Trophoblast cell (in vitro differentiated cells and primary cell): ENCODE measurements at regions not wholly inside any gene's neighbourhood (a gene's known extent, or its start where the extent isn't known, plus 50 kb on each side); places are given as distances from the start of the nearest gene placed in this dataset.
"Not testable (repeated sequence)": the region's sequence is repeated elsewhere in the genome, so short reads cannot be mapped to it uniquely, and the experiment has no call there.

ENCODE experiments used
- DNase-seq, 2 donors: peaks; one replicate each; pipeline ENCODE4 v3.0.0-alpha.2; 2016
- H2AFZ ChIP-seq: 2 replicates; pipeline ENCODE4 v1.6.1; 2013; ENCODE audit warnings: low read length, moderate library complexity, mild to moderate bottlenecking; ENCODE audit not compliant: insufficient read depth, poor library complexity
- H2AK5ac ChIP-seq: 2 replicates; pipeline ENCODE4 v1.6.1; 2013; ENCODE audit warnings: mild to moderate bottlenecking, low read length
- H2BK120ac ChIP-seq: 2 replicates; pipeline ENCODE4 v1.6.1; 2013; ENCODE audit warnings: low read length, mild to moderate bottlenecking, moderate library complexity; ENCODE audit not compliant: insufficient read depth, poor library complexity
- H2BK12ac ChIP-seq: 2 replicates; pipeline ENCODE4 v1.6.1; 2013; ENCODE audit warnings: mild to moderate bottlenecking, low read length, moderate library complexity
- H2BK5ac ChIP-seq: 2 replicates; pipeline ENCODE4 v1.6.1; 2013; ENCODE audit warnings: low read length, low read depth, moderate library complexity, mild to moderate bottlenecking; ENCODE audit not compliant: poor library complexity
- H3K14ac ChIP-seq: 2 replicates; pipeline ENCODE4 v1.6.1; 2013; ENCODE audit warnings: mild to moderate bottlenecking, low read length
- H3K18ac ChIP-seq: 2 replicates; pipeline ENCODE4 v1.6.1; 2013; ENCODE audit warnings: mild to moderate bottlenecking, low read length
- H3K23ac ChIP-seq: 2 replicates; pipeline ENCODE4 v1.6.1; 2013; ENCODE audit warnings: low read length
- H3K27ac ChIP-seq: 2 replicates; pipeline ENCODE4 v1.5.1; 2013; ENCODE audit warnings: low read depth, mild to moderate bottlenecking, inconsistent platforms, low read length, moderate library complexity
- H3K27me3 ChIP-seq: 2 replicates; pipeline ENCODE4 v1.6.1; 2013; ENCODE audit warnings: inconsistent platforms, mild to moderate bottlenecking, low read length, moderate library complexity; ENCODE audit not compliant: insufficient read depth
- H3K36me3 ChIP-seq, 2 experiments: 1 replicate in 1 of 2; 2 replicates in 1 of 2; pipeline ENCODE4 v1.6.1; 2013; ENCODE audit warnings: low read length in 2 of 2, mild to moderate bottlenecking in 2 of 2, moderate library complexity in 1 of 2; ENCODE audit not compliant: insufficient read depth in 2 of 2, control insufficient read depth in 1 of 2
- H3K4ac ChIP-seq: 2 replicates; pipeline ENCODE4 v1.6.1; 2013; ENCODE audit warnings: low read depth, mild to moderate bottlenecking, low read length, moderate library complexity
- H3K4me1 ChIP-seq, 2 experiments: 1 replicate in 1 of 2; 2 replicates in 1 of 2; pipeline ENCODE4 v1.6.1; 2013; ENCODE audit warnings: low read length in 2 of 2, mild to moderate bottlenecking in 2 of 2, moderate library complexity in 1 of 2; ENCODE audit not compliant: insufficient read depth in 2 of 2, control insufficient read depth in 1 of 2
- H3K4me2 ChIP-seq: 2 replicates; pipeline ENCODE4 v1.6.1; 2013; ENCODE audit warnings: inconsistent platforms, mild to moderate bottlenecking, low read length, moderate library complexity
- H3K4me3 ChIP-seq: 2 replicates; pipeline ENCODE4 v1.5.1; 2013; ENCODE audit warnings: mild to moderate bottlenecking, low read depth, low read length, inconsistent platforms
- H3K79me1 ChIP-seq: one replicate; pipeline ENCODE4 v1.6.1; 2013; ENCODE audit warnings: low read length
- H3K79me2 ChIP-seq: 2 replicates; pipeline ENCODE4 v1.6.1; 2013; ENCODE audit warnings: low read length, mild to moderate bottlenecking; ENCODE audit not compliant: control insufficient read depth, insufficient read depth, poor library complexity
- H3K9ac ChIP-seq: 2 replicates; pipeline ENCODE4 v1.6.1; 2013; ENCODE audit warnings: mild to moderate bottlenecking, low read length
- H3K9me3 ChIP-seq: 2 replicates; pipeline ENCODE4 v1.6.1; 2013; ENCODE audit warnings: low read depth, mild to moderate bottlenecking, control low read depth, inconsistent platforms, low read length; ENCODE audit not compliant: insufficient read depth
- H4K12ac ChIP-seq: 2 replicates; pipeline ENCODE4 v1.6.1; 2013; ENCODE audit warnings: low read depth, mild to moderate bottlenecking, low read length, moderate library complexity
- H4K8ac ChIP-seq: 2 replicates; pipeline ENCODE4 v1.6.1; 2013; ENCODE audit warnings: low read depth, mild to moderate bottlenecking, low read length, moderate library complexity
- H4K91ac ChIP-seq: one replicate; pipeline ENCODE4 v1.6.1; 2013; ENCODE audit warnings: low read depth, mild to moderate bottlenecking, low read length, moderate library complexity
- WGBS: extraction: QIAGEN DNeasy Blood & Tissue Kit; methylation state at CpG from one replicate; pipeline ENCODE4 v1.1.7; 2013; ENCODE audit warnings: missing lambda C conversion rate; ENCODE audit not compliant: insufficient read length, insufficient coverage; ENCODE audit errors: extremely low coverage; 5-methylcytosine and 5-hydroxymethylcytosine counted together

DNA sequence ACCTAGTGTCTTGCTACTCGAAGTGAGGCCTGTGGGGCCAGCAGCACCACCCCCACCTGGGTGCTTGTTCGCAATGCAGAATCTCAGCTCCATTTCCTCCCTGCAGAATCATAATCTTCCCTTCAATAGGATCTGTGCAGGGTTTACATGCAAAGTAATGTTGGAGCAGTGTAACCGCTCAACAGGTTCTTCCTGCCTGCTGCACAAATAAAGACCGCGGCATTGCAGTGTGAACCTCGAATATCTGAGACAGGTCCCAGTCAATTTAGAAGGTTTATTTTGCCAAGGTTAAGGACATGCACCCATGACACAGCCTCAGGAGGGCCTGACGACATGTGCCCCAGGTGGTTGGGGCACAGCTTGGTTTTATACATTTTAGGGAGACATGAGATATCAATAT lies 119.2 kb downstream of the TLR5 start:
- no peak overlapping the region for H4K12ac ChIP-seq

DNA sequence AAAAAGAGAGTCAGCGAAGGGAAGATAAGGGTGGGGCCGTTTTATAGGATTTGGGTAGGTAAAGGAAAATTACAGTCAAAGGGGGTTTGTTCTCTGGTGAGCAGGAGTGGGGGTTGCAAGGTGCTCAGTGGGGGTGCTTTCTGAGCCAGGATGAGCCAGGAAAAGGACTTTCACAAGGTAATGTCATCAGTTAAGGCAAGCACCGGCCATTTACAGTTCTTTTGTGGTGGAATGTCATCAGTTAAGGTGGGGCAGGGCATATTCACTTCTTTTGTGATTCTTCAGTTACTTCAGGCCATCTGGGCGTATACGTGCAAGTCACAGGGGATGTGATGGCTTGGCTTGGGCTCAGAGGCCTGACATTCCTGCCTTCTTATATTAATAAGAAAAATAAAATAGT lies 118.6 kb downstream of the TLR5 start:
- H4K91ac ChIP-seq, H3K4me2 ChIP-seq, H3K9ac ChIP-seq, H3K4me3 ChIP-seq, H4K12ac ChIP-seq, H2BK12ac ChIP-seq, H3K18ac ChIP-seq, H4K8ac ChIP-seq, H3K14ac ChIP-seq, H3K9me3 ChIP-seq, H2AK5ac ChIP-seq, H3K23ac ChIP-seq, H2BK5ac ChIP-seq, H2AFZ ChIP-seq, H3K27ac ChIP-seq, H3K4ac ChIP-seq, H3K27me3 ChIP-seq, DNase-seq, H2BK120ac ChIP-seq, H3K36me3 ChIP-seq: not testable (repeated sequence)
- Histone ChIP-seq H3K79me2 (peaks cover 13% of the 10 kb centered on the region), H3K4me1 (peaks cover 34 to 42% of the 10 kb centered on the region in 2 experiments), H3K79me1 (peaks cover 42% of the 10 kb centered on the region)
- WGBS, result no CpG with 5 or more reads among the region's 5 CpGs

More for the DNA sequence above, 119.2 kb downstream of the TLR5 start:
- no peak for DNase-seq
- no peak overlapping the region for H3K14ac ChIP-seq
- no CpG with 5 or more reads among the region's 7 CpGs for WGBS
- H3K9ac ChIP-seq, result no peak overlapping the region
- no peak overlapping the region for H3K18ac ChIP-seq
- no peak overlapping the region for H3K23ac ChIP-seq
- no peaks in the 10 kb centered on the region for H3K36me3 ChIP-seq
- peaks cover 13% of the 10 kb centered on the region for H3K79me2 ChIP-seq
- H2AK5ac ChIP-seq, result peak overlapping the region; percentile 12
- H3K4me2 ChIP-seq, result no peak overlapping the region
- H4K91ac ChIP-seq, result peak overlapping the region; percentile 15
- H2BK12ac ChIP-seq, result no peak overlapping the region
- no peaks in the 10 kb centered on the region for H3K27me3 ChIP-seq
- no peak overlapping the region for H2AFZ ChIP-seq
- no peak overlapping the region for H3K4ac ChIP-seq
- no peak overlapping the region for H3K4me3 ChIP-seq
- H3K9me3 ChIP-seq, result no peaks in the 10 kb centered on the region
- peaks cover 40% of the 10 kb centered on the region for H3K79me1 ChIP-seq
- H3K4me1 ChIP-seq, result peaks cover 35 to 42% of the 10 kb centered on the region in 2 experiments
- peak overlapping the region; percentile 17 for H2BK120ac ChIP-seq
- H4K8ac ChIP-seq, result no peak overlapping the region
- peak overlapping the region; percentile 57 for H3K27ac ChIP-seq
- H2BK5ac ChIP-seq, result no peak overlapping the region

DNA sequence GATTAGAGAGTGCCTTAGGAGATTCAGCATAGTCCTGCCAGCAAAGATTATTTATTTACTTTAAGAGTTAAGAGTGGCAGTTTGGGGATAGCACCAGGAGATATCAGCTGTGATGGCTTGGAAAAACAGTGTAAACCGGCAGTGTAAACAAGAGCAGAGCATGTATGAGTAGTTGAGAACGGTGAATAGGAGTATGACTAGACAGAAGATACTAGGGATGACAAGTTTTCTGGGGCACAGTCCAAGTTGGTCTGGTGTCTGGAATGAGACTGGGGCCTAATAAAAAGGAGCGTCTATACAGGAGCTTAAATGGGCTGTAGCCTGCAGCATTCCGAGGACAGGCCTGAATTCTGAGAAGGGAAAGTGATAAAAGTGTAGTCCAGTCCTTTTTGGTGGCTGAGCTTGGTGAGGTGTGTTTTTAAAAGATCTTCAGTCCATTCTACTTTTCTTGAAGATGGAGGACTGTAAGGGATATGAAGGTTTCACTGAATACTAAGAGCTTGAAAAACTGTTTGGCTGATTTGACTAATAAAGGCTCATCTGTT lies 117.8 kb downstream of the TLR5 start:
- H3K27ac ChIP-seq, result peak overlapping the region; percentile 75
- H3K23ac ChIP-seq, H3K9ac ChIP-seq, H3K4me2 ChIP-seq, H2AFZ ChIP-seq, H3K9me3 ChIP-seq, H2BK12ac ChIP-seq, H2BK120ac ChIP-seq, H3K27me3 ChIP-seq, H4K91ac ChIP-seq, H2AK5ac ChIP-seq, H3K36me3 ChIP-seq, H3K4ac ChIP-seq, H4K8ac ChIP-seq, H3K4me3 ChIP-seq, DNase-seq, H2BK5ac ChIP-seq, H4K12ac ChIP-seq, H3K14ac ChIP-seq, H3K18ac ChIP-seq: not testable (repeated sequence)
- WGBS, result no CpG with 5 or more reads among the region's 4 CpGs
- H3K79me1 ChIP-seq, result peaks cover 39% of the 10 kb centered on the region
- peaks cover 31 to 38% of the 10 kb centered on the region in 2 experiments for H3K4me1 ChIP-seq
- H3K79me2 ChIP-seq, result peaks cover 13% of the 10 kb centered on the region

DNA sequence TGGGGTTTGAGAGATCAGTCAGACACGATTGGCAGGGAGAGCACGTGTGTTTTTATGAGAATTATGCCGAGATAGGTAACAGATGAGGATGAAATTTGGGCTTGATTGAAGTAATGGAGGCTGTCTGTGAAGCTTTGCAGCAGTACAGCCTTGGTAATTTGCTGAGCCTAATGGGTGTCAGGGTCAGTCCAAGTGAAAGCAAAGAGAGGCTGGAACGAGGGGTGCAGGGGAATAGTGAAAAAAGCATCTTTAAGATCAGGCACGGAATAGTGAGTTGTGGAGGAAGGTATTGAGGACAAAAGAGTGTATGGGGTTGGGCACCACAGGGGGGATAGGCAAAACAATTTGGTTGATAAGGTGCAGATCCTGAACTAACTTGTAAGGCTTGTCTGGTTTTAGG lies 116.4 kb downstream of the TLR5 start:
- H3K36me3 ChIP-seq, H2AFZ ChIP-seq, H4K8ac ChIP-seq, DNase-seq, H3K4ac ChIP-seq, H2AK5ac ChIP-seq, H3K9me3 ChIP-seq, H3K27me3 ChIP-seq, H2BK12ac ChIP-seq, H3K4me3 ChIP-seq, H3K14ac ChIP-seq, H3K23ac ChIP-seq, H3K9ac ChIP-seq, H4K12ac ChIP-seq, H2BK5ac ChIP-seq: not testable (repeated sequence)
- WGBS, result no CpG with 5 or more reads among the region's 5 CpGs
- H3K27ac ChIP-seq, result peak overlapping the region; percentile 50
- H3K4me2 ChIP-seq, result peak overlapping the region; percentile 55
- peak overlapping the region; percentile 83 for H4K91ac ChIP-seq
- H3K79me2 ChIP-seq, result peaks cover 11% of the 10 kb centered on the region
- H3K18ac ChIP-seq, result peak overlapping the region; percentile 67
- peaks cover 37 to 41% of the 10 kb centered on the region in 2 experiments for H3K4me1 ChIP-seq
- H3K79me1 ChIP-seq, result peaks cover 39% of the 10 kb centered on the region
- peak overlapping the region; percentile 92 for H2BK120ac ChIP-seq
